ENCODE measurements at regions not wholly inside any gene's neighbourhood (a gene's known extent, or its start where the extent isn't known, plus 50 kb on each side); places are given as distances from the start of the nearest gene placed in this dataset.

- TF ChIP-seq POLR2A (IDR thresholded peaks at IDR 0.05) (no peak), POLR2AphosphoS5 (IDR thresholded peaks at IDR 0.05) (no peak), EP300 (IDR thresholded peaks at IDR 0.05) (no peak)
- TF ChIP-seq, protein P1, sequence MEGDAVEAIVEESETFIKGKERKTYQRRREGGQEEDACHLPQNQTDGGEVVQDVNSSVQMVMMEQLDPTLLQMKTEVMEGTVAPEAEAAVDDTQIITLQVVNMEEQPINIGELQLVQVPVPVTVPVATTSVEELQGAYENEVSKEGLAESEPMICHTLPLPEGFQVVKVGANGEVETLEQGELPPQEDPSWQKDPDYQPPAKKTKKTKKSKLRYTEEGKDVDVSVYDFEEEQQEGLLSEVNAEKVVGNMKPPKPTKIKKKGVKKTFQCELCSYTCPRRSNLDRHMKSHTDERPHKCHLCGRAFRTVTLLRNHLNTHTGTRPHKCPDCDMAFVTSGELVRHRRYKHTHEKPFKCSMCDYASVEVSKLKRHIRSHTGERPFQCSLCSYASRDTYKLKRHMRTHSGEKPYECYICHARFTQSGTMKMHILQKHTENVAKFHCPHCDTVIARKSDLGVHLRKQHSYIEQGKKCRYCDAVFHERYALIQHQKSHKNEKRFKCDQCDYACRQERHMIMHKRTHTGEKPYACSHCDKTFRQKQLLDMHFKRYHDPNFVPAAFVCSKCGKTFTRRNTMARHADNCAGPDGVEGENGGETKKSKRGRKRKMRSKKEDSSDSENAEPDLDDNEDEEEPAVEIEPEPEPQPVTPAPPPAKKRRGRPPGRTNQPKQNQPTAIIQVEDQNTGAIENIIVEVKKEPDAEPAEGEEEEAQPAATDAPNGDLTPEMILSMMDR (IDR thresholded peaks at IDR 0.05): no peak
- DNase-seq (no peak), ATAC-seq (ENCODE audit: low FRiP score in 2 of 2) (no peak)
- Histone ChIP-seq H3K36me3 (no peaks in the 10 kb centered on the region), H3K27me3 (no peaks in the 10 kb centered on the region), H3K4me3 (no peak overlapping the region), H3K27ac (no peak overlapping the region), H3K4me1 (no peaks in the 10 kb centered on the region), H3K9me3 (no peaks in the 10 kb centered on the region)
- WGBS, 2 donors: 79 to 92% methylated on average over 2 of the region's 2 CpGs
Observed at GRCh38 chr16:77551357-77551756, 116.5 kb upstream of the ADAMTS18 start.

- Histone ChIP-seq H3K9me3 (no peaks in the 10 kb centered on the region), H3K27me3 (no peaks in the 10 kb centered on the region), H3K4me3 (no peak overlapping the region), H3K36me3 (no peaks in the 10 kb centered on the region), H3K4me1 (no peaks in the 10 kb centered on the region), H3K27ac (no peak overlapping the region)
- TF ChIP-seq POLR2AphosphoS5 (IDR thresholded peaks at IDR 0.05) (no peak), EP300 (IDR thresholded peaks at IDR 0.05) (no peak), POLR2A (IDR thresholded peaks at IDR 0.05) (no peak)
- TF ChIP-seq, protein P1 (IDR thresholded peaks at IDR 0.05): no peak
- no peak for ATAC-seq (ENCODE audit: low FRiP score in 2 of 2)
- DNase-seq: no peak
- 36 to 57% methylated on average over 9 of the region's 9 CpGs for WGBS, 2 donors
Observed at GRCh38 chr16:77553130-77553529, 118.3 kb upstream of the ADAMTS18 start.

DNA sequence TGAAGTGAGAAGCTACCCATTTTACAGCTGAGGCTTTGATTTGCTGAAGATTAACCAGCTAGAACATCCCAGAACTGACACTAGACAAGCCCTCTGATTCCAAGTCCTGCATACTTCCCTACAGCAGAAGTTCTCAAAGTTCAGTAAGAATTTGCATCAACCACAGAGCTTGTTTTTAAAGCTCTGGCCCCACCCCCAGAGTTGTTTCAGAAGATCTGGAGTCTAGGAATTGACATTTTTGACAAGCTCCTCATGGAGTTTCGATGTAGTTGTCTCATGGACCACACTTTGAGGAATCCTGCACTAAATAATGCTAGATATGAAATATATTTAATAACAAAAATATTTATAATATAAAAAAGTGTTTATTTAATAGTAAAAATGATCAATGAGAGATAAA is 120.3 kb upstream of the ADAMTS18 start:
- WGBS, 2 donors: 69 to 78% methylated on average over 1 of the region's 1 CpG
- Histone ChIP-seq H3K27me3 (no peaks in the 10 kb centered on the region), H3K27ac (no peak overlapping the region), H3K4me1 (no peaks in the 10 kb centered on the region), H3K4me3 (no peak overlapping the region), H3K36me3 (no peaks in the 10 kb centered on the region), H3K9me3 (no peaks in the 10 kb centered on the region)
- ATAC-seq (ENCODE audit: low FRiP score in 2 of 2) (no peak), DNase-seq (no peak)
- no peak for TF ChIP-seq POLR2AphosphoS5 (IDR thresholded peaks at IDR 0.05)
- TF ChIP-seq, protein P1 (IDR thresholded peaks at IDR 0.05): no peak

- no peaks in the 10 kb centered on the region for H3K4me1 ChIP-seq
- no peak for DNase-seq
Observed at GRCh38 chr16:77555791-77556190, 121.0 kb upstream of the ADAMTS18 start.

More at GRCh38 chr16:77555791-77556190, 121.0 kb upstream of the ADAMTS18 start:
- no peaks in the 10 kb centered on the region for H3K9me3 ChIP-seq
- H3K4me3 ChIP-seq: no peak overlapping the region
- WGBS, 2 donors: 50 to 54% methylated on average over 12 of the region's 12 CpGs
- no peak for ATAC-seq (ENCODE audit: low FRiP score in 2 of 2)
- TF ChIP-seq POLR2A (IDR thresholded peaks at IDR 0.05): no peak
- no peak for TF ChIP-seq EP300 (IDR thresholded peaks at IDR 0.05)
- TF ChIP-seq POLR2AphosphoS5 (IDR thresholded peaks at IDR 0.05): no peak
- TF ChIP-seq, protein P1 (IDR thresholded peaks at IDR 0.05): no peak
- no peak overlapping the region for H3K27ac ChIP-seq
- H3K36me3 ChIP-seq: no peaks in the 10 kb centered on the region
- no peaks in the 10 kb centered on the region for H3K27me3 ChIP-seq

Data from upper lobe of left lung (tissue), 6 donors.